ENCODE measurements at regions not wholly inside any gene's neighbourhood (a gene's known extent, or its start where the extent isn't known, plus 50 kb on each side); places are given as distances from the start of the nearest gene placed in this dataset.

DNA sequence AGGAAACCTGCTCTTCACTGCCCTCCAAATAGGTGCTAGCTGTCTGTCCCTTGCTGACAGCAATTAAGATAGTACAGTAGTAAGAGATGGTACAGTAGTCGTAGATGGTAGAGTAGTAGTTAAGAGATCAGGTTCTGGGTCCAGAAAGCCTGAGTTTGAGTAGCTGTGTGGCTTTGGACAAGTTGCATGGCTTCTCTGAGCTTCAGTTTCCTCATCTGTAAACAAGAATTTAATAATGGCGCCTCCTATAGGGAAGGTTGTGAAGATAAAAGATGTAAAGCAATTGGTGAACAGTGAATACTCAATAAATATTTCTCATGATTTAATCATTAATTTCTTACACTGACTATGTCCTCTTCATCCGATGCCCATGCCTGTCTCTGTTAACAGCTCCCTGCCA is 86.9 kb upstream of the BCL6 start:
- H4K20me1 ChIP-seq (ENCODE audit: insufficient read depth): no peaks in the 10 kb centered on the region
- CTCF ChIA-PET: no interaction called here
- TF ChIP-seq, protein P1, sequence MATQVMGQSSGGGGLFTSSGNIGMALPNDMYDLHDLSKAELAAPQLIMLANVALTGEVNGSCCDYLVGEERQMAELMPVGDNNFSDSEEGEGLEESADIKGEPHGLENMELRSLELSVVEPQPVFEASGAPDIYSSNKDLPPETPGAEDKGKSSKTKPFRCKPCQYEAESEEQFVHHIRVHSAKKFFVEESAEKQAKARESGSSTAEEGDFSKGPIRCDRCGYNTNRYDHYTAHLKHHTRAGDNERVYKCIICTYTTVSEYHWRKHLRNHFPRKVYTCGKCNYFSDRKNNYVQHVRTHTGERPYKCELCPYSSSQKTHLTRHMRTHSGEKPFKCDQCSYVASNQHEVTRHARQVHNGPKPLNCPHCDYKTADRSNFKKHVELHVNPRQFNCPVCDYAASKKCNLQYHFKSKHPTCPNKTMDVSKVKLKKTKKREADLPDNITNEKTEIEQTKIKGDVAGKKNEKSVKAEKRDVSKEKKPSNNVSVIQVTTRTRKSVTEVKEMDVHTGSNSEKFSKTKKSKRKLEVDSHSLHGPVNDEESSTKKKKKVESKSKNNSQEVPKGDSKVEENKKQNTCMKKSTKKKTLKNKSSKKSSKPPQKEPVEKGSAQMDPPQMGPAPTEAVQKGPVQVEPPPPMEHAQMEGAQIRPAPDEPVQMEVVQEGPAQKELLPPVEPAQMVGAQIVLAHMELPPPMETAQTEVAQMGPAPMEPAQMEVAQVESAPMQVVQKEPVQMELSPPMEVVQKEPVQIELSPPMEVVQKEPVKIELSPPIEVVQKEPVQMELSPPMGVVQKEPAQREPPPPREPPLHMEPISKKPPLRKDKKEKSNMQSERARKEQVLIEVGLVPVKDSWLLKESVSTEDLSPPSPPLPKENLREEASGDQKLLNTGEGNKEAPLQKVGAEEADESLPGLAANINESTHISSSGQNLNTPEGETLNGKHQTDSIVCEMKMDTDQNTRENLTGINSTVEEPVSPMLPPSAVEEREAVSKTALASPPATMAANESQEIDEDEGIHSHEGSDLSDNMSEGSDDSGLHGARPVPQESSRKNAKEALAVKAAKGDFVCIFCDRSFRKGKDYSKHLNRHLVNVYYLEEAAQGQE (IDR thresholded peaks at IDR 0.05; ENCODE audit: low read depth): no peak
- TF ChIP-seq, protein P2, sequence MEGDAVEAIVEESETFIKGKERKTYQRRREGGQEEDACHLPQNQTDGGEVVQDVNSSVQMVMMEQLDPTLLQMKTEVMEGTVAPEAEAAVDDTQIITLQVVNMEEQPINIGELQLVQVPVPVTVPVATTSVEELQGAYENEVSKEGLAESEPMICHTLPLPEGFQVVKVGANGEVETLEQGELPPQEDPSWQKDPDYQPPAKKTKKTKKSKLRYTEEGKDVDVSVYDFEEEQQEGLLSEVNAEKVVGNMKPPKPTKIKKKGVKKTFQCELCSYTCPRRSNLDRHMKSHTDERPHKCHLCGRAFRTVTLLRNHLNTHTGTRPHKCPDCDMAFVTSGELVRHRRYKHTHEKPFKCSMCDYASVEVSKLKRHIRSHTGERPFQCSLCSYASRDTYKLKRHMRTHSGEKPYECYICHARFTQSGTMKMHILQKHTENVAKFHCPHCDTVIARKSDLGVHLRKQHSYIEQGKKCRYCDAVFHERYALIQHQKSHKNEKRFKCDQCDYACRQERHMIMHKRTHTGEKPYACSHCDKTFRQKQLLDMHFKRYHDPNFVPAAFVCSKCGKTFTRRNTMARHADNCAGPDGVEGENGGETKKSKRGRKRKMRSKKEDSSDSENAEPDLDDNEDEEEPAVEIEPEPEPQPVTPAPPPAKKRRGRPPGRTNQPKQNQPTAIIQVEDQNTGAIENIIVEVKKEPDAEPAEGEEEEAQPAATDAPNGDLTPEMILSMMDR (IDR thresholded peaks at IDR 0.05 in 2 of 3, conservative IDR thresholded peaks at IDR 0.05 in 1 of 3; ENCODE audit: borderline replicate concordance in 1 of 3, insufficient read depth in 1 of 3, low read depth in 2 of 3, low read length in 2 of 3): peak in 2 of 3 experiments; percentile 13 to 28; a peak in 2 of 6 replicates
- 0 out of 2 replicates have a peak, but pooled peaks have one; percentile 17 for TF ChIP-seq RAD21 (IDR thresholded peaks at IDR 0.05; ENCODE audit: low read depth)
- intact Hi-C loops (cut with micrococcal nuclease): no loop called here
- no peak overlapping the region for H3K4me3 ChIP-seq (replicated peaks in 1 of 2; ENCODE audit: low read depth in 1 of 2, low read length in 2 of 2)
- no peaks in the 10 kb centered on the region for H3K79me2 ChIP-seq (ENCODE audit: insufficient read depth, low read length)
- POLR2A ChIA-PET: no interaction called here
- H3K9me2 ChIP-seq (ENCODE audit: insufficient read depth): no peaks in the 10 kb centered on the region
- H3K36me3 ChIP-seq (ENCODE audit: control insufficient read depth in 1 of 2, insufficient read depth in 2 of 2, low read length in 2 of 2): no peaks in the 10 kb centered on the region
- no peak overlapping the region for H3K4me2 ChIP-seq (ENCODE audit: low read length)
- no peaks in the 10 kb centered on the region for H3K4me1 ChIP-seq (ENCODE audit: control insufficient read depth in 1 of 2, insufficient read depth in 2 of 2, low read length in 2 of 2)
- H3K9me3 ChIP-seq (ENCODE audit: control insufficient read depth in 1 of 2, insufficient read depth in 1 of 2, low read depth in 1 of 2, low read length in 2 of 2): no peaks in the 10 kb centered on the region
- ATAC-seq (no peak), DNase-seq (ENCODE audit: low read depth, low spot score) (no peak)
- no peak overlapping the region for H3K27ac ChIP-seq (ENCODE audit: low read depth, low read length)
- no peaks in the 10 kb centered on the region for H3K27me3 ChIP-seq (ENCODE audit: insufficient read depth, low read length)
- H3K9ac ChIP-seq (ENCODE audit: low read length): no peak overlapping the region
- no TSS peak for BruUV-seq (replicated peaks)
- H2AFZ ChIP-seq (ENCODE audit: low read depth, low read length, poor library complexity, severe bottlenecking): no peak overlapping the region
- RAD21 ChIA-PET (ENCODE audit: low non-redundant PET in 1 of 2, low total read pairs in 2 of 2, uncharacterized antibody in 2 of 2, unreplicated experiment in 2 of 2): no interaction called here

Measured in HCT116 (cell line).